ENCODE measurements at regions not wholly inside any gene's neighbourhood (a gene's known extent, or its start where the extent isn't known, plus 50 kb on each side); places are given as distances from the start of the nearest gene placed in this dataset.
"Not testable (repeated sequence)": the region's sequence is repeated elsewhere in the genome, so short reads cannot be mapped to it uniquely, and the experiment has no call there.

GRCh38 chr7:9728014-9728657, 1245.5 kb upstream of the PHF14 start:
- not testable (repeated sequence) for H3K9ac ChIP-seq (ENCODE audit: low read length); FAIRE-seq; H3K4me2 ChIP-seq (ENCODE audit: low read length); H3K9me3 ChIP-seq (ENCODE audit: insufficient read depth, low read depth, low read length); H4K20me1 ChIP-seq (ENCODE audit: insufficient read depth, low read length); H3K27me3 ChIP-seq (ENCODE audit: insufficient read depth, low read length); H3K27me3 Mint-ChIP-seq (ENCODE audit: low read depth, unreplicated experiment); H3K79me2 ChIP-seq (ENCODE audit: insufficient read depth, low read length); H3K4me1 Mint-ChIP-seq (ENCODE audit: low read depth, unreplicated experiment); H3K4me3 Mint-ChIP-seq (ENCODE audit: unreplicated experiment); H2AFZ ChIP-seq (ENCODE audit: low read depth, low read length); H3K36me3 Mint-ChIP-seq (ENCODE audit: low read depth, unreplicated experiment); DNase-seq (ENCODE audit: low read depth); H3K4me1 ChIP-seq (ENCODE audit: insufficient read depth, low read length); H3K27ac ChIP-seq (ENCODE audit: low read depth, low read length); H3K36me3 ChIP-seq (ENCODE audit: insufficient read depth, low read length); H3K9me3 Mint-ChIP-seq (ENCODE audit: unreplicated experiment); H3K27ac Mint-ChIP-seq (ENCODE audit: unreplicated experiment); H3K4me3 ChIP-seq (ENCODE audit: insufficient read depth, low read depth, low read length)

GRCh38 chr7:9752033-9752432, 1221.6 kb upstream of the PHF14 start:
- TF ChIP-seq EZH2 (IDR thresholded peaks at IDR 0.05; ENCODE audit: insufficient read depth, low read length) (no peak), CTCF (IDR thresholded peaks at IDR 0.05; ENCODE audit: insufficient read depth, low read depth, low read length) (no peak)
- no peaks in the 10 kb centered on the region for H3K4me1 Mint-ChIP-seq (ENCODE audit: low read depth, unreplicated experiment)
- H3K27ac Mint-ChIP-seq (ENCODE audit: unreplicated experiment), result no peak overlapping the region
- no peak overlapping the region for H3K4me3 Mint-ChIP-seq (ENCODE audit: unreplicated experiment)
- no peak overlapping the region for H3K4me3 ChIP-seq (ENCODE audit: insufficient read depth, low read depth, low read length)
- no peak overlapping the region for H3K4me2 ChIP-seq (ENCODE audit: low read length)
- no peak overlapping the region for H3K9ac ChIP-seq (ENCODE audit: low read length)
- no peaks in the 10 kb centered on the region for H3K36me3 Mint-ChIP-seq (ENCODE audit: low read depth, unreplicated experiment)
- H2AFZ ChIP-seq (ENCODE audit: low read depth, low read length), result no peak overlapping the region
- H3K9me3 Mint-ChIP-seq (ENCODE audit: unreplicated experiment), result no peaks in the 10 kb centered on the region
- DNase-seq (ENCODE audit: low read depth) (no peak), FAIRE-seq (no peak)
- no peaks in the 10 kb centered on the region for H3K79me2 ChIP-seq (ENCODE audit: insufficient read depth, low read length)
- H4K20me1 ChIP-seq (ENCODE audit: insufficient read depth, low read length), result no peaks in the 10 kb centered on the region
- no peaks in the 10 kb centered on the region for H3K4me1 ChIP-seq (ENCODE audit: insufficient read depth, low read length)
- no peak overlapping the region for H3K27ac ChIP-seq (ENCODE audit: low read depth, low read length)
- no peaks in the 10 kb centered on the region for H3K36me3 ChIP-seq (ENCODE audit: insufficient read depth, low read length)
- H3K27me3 ChIP-seq (ENCODE audit: insufficient read depth, low read length), result no peaks in the 10 kb centered on the region
- H3K9me3 ChIP-seq (ENCODE audit: insufficient read depth, low read depth, low read length), result no peaks in the 10 kb centered on the region
- no peaks in the 10 kb centered on the region for H3K27me3 Mint-ChIP-seq (ENCODE audit: low read depth, unreplicated experiment)

GRCh38 chr7:9761224-9761623, 1212.4 kb upstream of the PHF14 start:
- no peak for FAIRE-seq
- no peaks in the 10 kb centered on the region for H3K36me3 Mint-ChIP-seq (ENCODE audit: low read depth, unreplicated experiment)

More at GRCh38 chr7:9761224-9761623, 1212.4 kb upstream of the PHF14 start:
- Histone ChIP-seq H3K4me3 (ENCODE audit: insufficient read depth, low read depth, low read length) (no peak overlapping the region), H3K79me2 (ENCODE audit: insufficient read depth, low read length) (no peaks in the 10 kb centered on the region), H3K27ac (ENCODE audit: low read depth, low read length) (no peak overlapping the region), H3K27me3 (ENCODE audit: insufficient read depth, low read length) (no peaks in the 10 kb centered on the region), H3K9me3 (ENCODE audit: insufficient read depth, low read depth, low read length) (no peaks in the 10 kb centered on the region), H4K20me1 (ENCODE audit: insufficient read depth, low read length) (no peaks in the 10 kb centered on the region), H3K36me3 (ENCODE audit: insufficient read depth, low read length) (no peaks in the 10 kb centered on the region), H2AFZ (ENCODE audit: low read depth, low read length) (no peak overlapping the region), H3K4me1 (ENCODE audit: insufficient read depth, low read length) (no peaks in the 10 kb centered on the region), H3K9ac (ENCODE audit: low read length) (no peak overlapping the region), H3K4me2 (ENCODE audit: low read length) (no peak overlapping the region)
- Mint-ChIP-seq H3K4me1 (ENCODE audit: low read depth, unreplicated experiment) (no peaks in the 10 kb centered on the region), H3K4me3 (ENCODE audit: unreplicated experiment) (no peak overlapping the region), H3K27me3 (ENCODE audit: low read depth, unreplicated experiment) (no peaks in the 10 kb centered on the region), H3K9me3 (ENCODE audit: unreplicated experiment) (no peaks in the 10 kb centered on the region), H3K27ac (ENCODE audit: unreplicated experiment) (no peak overlapping the region)
- TF ChIP-seq EZH2 (IDR thresholded peaks at IDR 0.05; ENCODE audit: insufficient read depth, low read length) (no peak), CTCF (IDR thresholded peaks at IDR 0.05; ENCODE audit: insufficient read depth, low read depth, low read length) (no peak)
- DNase-seq (ENCODE audit: low read depth), result no peak

Data from astrocyte (in vitro differentiated cells and primary cell).